Trophoblast cell (in vitro differentiated cells and primary cell): ENCODE measurements at regions not wholly inside any gene's neighbourhood (a gene's known extent, or its start where the extent isn't known, plus 50 kb on each side); places are given as distances from the start of the nearest gene placed in this dataset.

Experiments used
- DNase-seq, 2 donors: peaks; one replicate each; pipeline ENCODE4 v3.0.0-alpha.2; 2016
- H2AFZ ChIP-seq: 2 replicates; pipeline ENCODE4 v1.6.1; 2013; ENCODE audit warnings: low read length, moderate library complexity, mild to moderate bottlenecking; ENCODE audit not compliant: insufficient read depth, poor library complexity
- H2AK5ac ChIP-seq: 2 replicates; pipeline ENCODE4 v1.6.1; 2013; ENCODE audit warnings: mild to moderate bottlenecking, low read length
- H2BK120ac ChIP-seq: 2 replicates; pipeline ENCODE4 v1.6.1; 2013; ENCODE audit warnings: low read length, mild to moderate bottlenecking, moderate library complexity; ENCODE audit not compliant: insufficient read depth, poor library complexity
- H2BK12ac ChIP-seq: 2 replicates; pipeline ENCODE4 v1.6.1; 2013; ENCODE audit warnings: mild to moderate bottlenecking, low read length, moderate library complexity
- H2BK5ac ChIP-seq: 2 replicates; pipeline ENCODE4 v1.6.1; 2013; ENCODE audit warnings: low read length, low read depth, moderate library complexity, mild to moderate bottlenecking; ENCODE audit not compliant: poor library complexity
- H3K14ac ChIP-seq: 2 replicates; pipeline ENCODE4 v1.6.1; 2013; ENCODE audit warnings: mild to moderate bottlenecking, low read length
- H3K18ac ChIP-seq: 2 replicates; pipeline ENCODE4 v1.6.1; 2013; ENCODE audit warnings: mild to moderate bottlenecking, low read length
- H3K23ac ChIP-seq: 2 replicates; pipeline ENCODE4 v1.6.1; 2013; ENCODE audit warnings: low read length
- H3K27ac ChIP-seq: 2 replicates; pipeline ENCODE4 v1.5.1; 2013; ENCODE audit warnings: low read depth, mild to moderate bottlenecking, inconsistent platforms, low read length, moderate library complexity
- H3K27me3 ChIP-seq: 2 replicates; pipeline ENCODE4 v1.6.1; 2013; ENCODE audit warnings: inconsistent platforms, mild to moderate bottlenecking, low read length, moderate library complexity; ENCODE audit not compliant: insufficient read depth
- H3K36me3 ChIP-seq, 2 experiments: 1 replicate in 1 of 2; 2 replicates in 1 of 2; pipeline ENCODE4 v1.6.1; 2013; ENCODE audit warnings: low read length in 2 of 2, mild to moderate bottlenecking in 2 of 2, moderate library complexity in 1 of 2; ENCODE audit not compliant: insufficient read depth in 2 of 2, control insufficient read depth in 1 of 2
- H3K4ac ChIP-seq: 2 replicates; pipeline ENCODE4 v1.6.1; 2013; ENCODE audit warnings: low read depth, mild to moderate bottlenecking, low read length, moderate library complexity
- H3K4me1 ChIP-seq, 2 experiments: 1 replicate in 1 of 2; 2 replicates in 1 of 2; pipeline ENCODE4 v1.6.1; 2013; ENCODE audit warnings: low read length in 2 of 2, mild to moderate bottlenecking in 2 of 2, moderate library complexity in 1 of 2; ENCODE audit not compliant: insufficient read depth in 2 of 2, control insufficient read depth in 1 of 2
- H3K4me2 ChIP-seq: 2 replicates; pipeline ENCODE4 v1.6.1; 2013; ENCODE audit warnings: inconsistent platforms, mild to moderate bottlenecking, low read length, moderate library complexity
- H3K4me3 ChIP-seq: 2 replicates; pipeline ENCODE4 v1.5.1; 2013; ENCODE audit warnings: mild to moderate bottlenecking, low read depth, low read length, inconsistent platforms
- H3K79me1 ChIP-seq: one replicate; pipeline ENCODE4 v1.6.1; 2013; ENCODE audit warnings: low read length
- H3K79me2 ChIP-seq: 2 replicates; pipeline ENCODE4 v1.6.1; 2013; ENCODE audit warnings: low read length, mild to moderate bottlenecking; ENCODE audit not compliant: control insufficient read depth, insufficient read depth, poor library complexity
- H3K9ac ChIP-seq: 2 replicates; pipeline ENCODE4 v1.6.1; 2013; ENCODE audit warnings: mild to moderate bottlenecking, low read length
- H3K9me3 ChIP-seq: 2 replicates; pipeline ENCODE4 v1.6.1; 2013; ENCODE audit warnings: low read depth, mild to moderate bottlenecking, control low read depth, inconsistent platforms, low read length; ENCODE audit not compliant: insufficient read depth
- H4K12ac ChIP-seq: 2 replicates; pipeline ENCODE4 v1.6.1; 2013; ENCODE audit warnings: low read depth, mild to moderate bottlenecking, low read length, moderate library complexity
- H4K8ac ChIP-seq: 2 replicates; pipeline ENCODE4 v1.6.1; 2013; ENCODE audit warnings: low read depth, mild to moderate bottlenecking, low read length, moderate library complexity
- H4K91ac ChIP-seq: one replicate; pipeline ENCODE4 v1.6.1; 2013; ENCODE audit warnings: low read depth, mild to moderate bottlenecking, low read length, moderate library complexity
- WGBS: extraction: QIAGEN DNeasy Blood & Tissue Kit; methylation state at CpG from one replicate; pipeline ENCODE4 v1.1.7; 2013; ENCODE audit warnings: missing lambda C conversion rate; ENCODE audit not compliant: insufficient read length, insufficient coverage; ENCODE audit errors: extremely low coverage; 5-methylcytosine and 5-hydroxymethylcytosine counted together

GRCh38 chr4:119725011-119725410 is 96.4 kb upstream of the PDE5A start:
- WGBS, result no CpG with 5 or more reads among the region's 6 CpGs
- Histone ChIP-seq H2BK120ac (no peak overlapping the region), H3K4me3 (no peak overlapping the region), H2BK12ac (no peak overlapping the region), H3K9me3 (no peaks in the 10 kb centered on the region), H4K91ac (no peak overlapping the region), H3K36me3 (no peaks in the 10 kb centered on the region), H3K4ac (no peak overlapping the region), H3K9ac (no peak overlapping the region), H4K8ac (no peak overlapping the region), H2BK5ac (no peak overlapping the region), H3K18ac (no peak overlapping the region), H3K4me2 (no peak overlapping the region), H4K12ac (no peak overlapping the region), H3K79me1 (no peaks in the 10 kb centered on the region), H2AFZ (no peak overlapping the region), H2AK5ac (no peak overlapping the region), H3K23ac (no peak overlapping the region), H3K14ac (no peak overlapping the region), H3K27me3 (no peaks in the 10 kb centered on the region), H3K4me1 (no peaks in the 10 kb centered on the region), H3K79me2 (no peaks in the 10 kb centered on the region), H3K27ac (no peak overlapping the region)
- no peak for DNase-seq

- Histone ChIP-seq H3K4ac (no peak overlapping the region), H3K23ac (no peak overlapping the region), H3K18ac (no peak overlapping the region), H3K9me3 (no peaks in the 10 kb centered on the region), H3K4me3 (no peak overlapping the region), H4K8ac (no peak overlapping the region), H2BK120ac (no peak overlapping the region), H2AFZ (no peak overlapping the region), H3K4me1 (no peaks in the 10 kb centered on the region), H3K9ac (no peak overlapping the region), H3K79me2 (no peaks in the 10 kb centered on the region), H4K91ac (no peak overlapping the region), H3K36me3 (no peaks in the 10 kb centered on the region), H3K4me2 (no peak overlapping the region), H2BK5ac (no peak overlapping the region), H3K79me1 (no peaks in the 10 kb centered on the region), H3K27ac (no peak overlapping the region), H4K12ac (no peak overlapping the region), H2BK12ac (no peak overlapping the region), H2AK5ac (no peak overlapping the region), H3K27me3 (no peaks in the 10 kb centered on the region), H3K14ac (no peak overlapping the region)
- DNase-seq, result no peak
- WGBS, result no CpG with 5 or more reads among the region's 1 CpG
Measured at GRCh38 chr4:119722670-119723069, 94.1 kb upstream of the PDE5A start.

- no peak overlapping the region for H2BK5ac ChIP-seq
- no CpG with 5 or more reads among the region's 1 CpG for WGBS
- no peaks in the 10 kb centered on the region for H3K36me3 ChIP-seq
- no peak overlapping the region for H4K91ac ChIP-seq
- H2AFZ ChIP-seq, result no peak overlapping the region
- no peak overlapping the region for H3K4me2 ChIP-seq
- H3K9me3 ChIP-seq, result no peaks in the 10 kb centered on the region
- H3K79me1 ChIP-seq, result no peaks in the 10 kb centered on the region
- H3K18ac ChIP-seq, result no peak overlapping the region
- H4K8ac ChIP-seq, result no peak overlapping the region
- no peaks in the 10 kb centered on the region for H3K27me3 ChIP-seq
- H3K23ac ChIP-seq, result no peak overlapping the region
- peak in 1 of 2 donors; percentile 5 for DNase-seq
- H2BK120ac ChIP-seq, result no peak overlapping the region
- H3K9ac ChIP-seq, result no peak overlapping the region
- no peak overlapping the region for H2AK5ac ChIP-seq
- no peaks in the 10 kb centered on the region for H3K79me2 ChIP-seq
- no peak overlapping the region for H2BK12ac ChIP-seq
- no peaks in the 10 kb centered on the region for H3K4me1 ChIP-seq
- H3K14ac ChIP-seq, result no peak overlapping the region
- no peak overlapping the region for H3K4me3 ChIP-seq
- no peak overlapping the region for H4K12ac ChIP-seq
- no peak overlapping the region for H3K4ac ChIP-seq
- no peak overlapping the region for H3K27ac ChIP-seq
Measured at GRCh38 chr4:119721878-119722277, 93.3 kb upstream of the PDE5A start.

- Histone ChIP-seq H3K18ac (no peak overlapping the region), H3K14ac (no peak overlapping the region), H4K12ac (no peak overlapping the region), H3K79me1 (no peaks in the 10 kb centered on the region), H2BK120ac (no peak overlapping the region), H3K4ac (no peak overlapping the region), H3K23ac (no peak overlapping the region), H3K4me3 (no peak overlapping the region), H3K9me3 (peaks cover 5% of the 10 kb centered on the region), H3K36me3 (no peaks in the 10 kb centered on the region), H2AK5ac (no peak overlapping the region), H3K79me2 (no peaks in the 10 kb centered on the region), H4K8ac (no peak overlapping the region), H3K4me2 (no peak overlapping the region), H3K9ac (no peak overlapping the region), H2BK5ac (no peak overlapping the region), H2AFZ (no peak overlapping the region), H4K91ac (no peak overlapping the region), H3K27ac (no peak overlapping the region), H2BK12ac (no peak overlapping the region), H3K27me3 (no peaks in the 10 kb centered on the region), H3K4me1 (no peaks in the 10 kb centered on the region)
- no peak for DNase-seq
- no CpG with 5 or more reads among the region's 4 CpGs for WGBS
Measured at GRCh38 chr4:119715490-119716445, 87.2 kb upstream of the PDE5A start.
